H9 (cell line): ENCODE measurements at regions not wholly inside any gene's neighbourhood (a gene's known extent, or its start where the extent isn't known, plus 50 kb on each side); places are given as distances from the start of the nearest gene placed in this dataset.

ENCODE experiments used
- DNase-seq: peaks from one replicate; pipeline ENCODE4 v3.0.0-alpha.2; 2017
- H2AFZ ChIP-seq: one replicate; pipeline ENCODE4 v1.6.1; 2013; ENCODE audit warnings: mild to moderate bottlenecking, low read length, control low read depth, moderate library complexity
- H2AK5ac ChIP-seq: 2 replicates; pipeline ENCODE4 v1.6.1; 2013; ENCODE audit warnings: low read length, control low read depth, mixed read lengths; ENCODE audit not compliant: insufficient read length
- H2BK120ac ChIP-seq: one replicate; pipeline ENCODE4 v1.6.1; 2013; ENCODE audit warnings: low read depth, mild to moderate bottlenecking, low read length, control low read depth, inconsistent platforms; ENCODE audit not compliant: poor library complexity, severe bottlenecking
- H2BK12ac ChIP-seq: 2 replicates; pipeline ENCODE4 v1.6.1; 2013; ENCODE audit warnings: low read length, control low read depth, mixed read lengths, low read depth; ENCODE audit not compliant: insufficient read length
- H2BK15ac ChIP-seq: 2 replicates; pipeline ENCODE4 v1.6.1; 2013; ENCODE audit warnings: low read depth, low read length, control low read depth
- H2BK20ac ChIP-seq: one replicate; pipeline ENCODE4 v1.6.1; 2013; ENCODE audit warnings: low read depth, mild to moderate bottlenecking, low read length, control low read depth, inconsistent platforms; ENCODE audit not compliant: poor library complexity, severe bottlenecking
- H2BK5ac ChIP-seq: 2 replicates; pipeline ENCODE4 v1.6.1; 2013; ENCODE audit warnings: low read length, control low read depth, mixed read lengths; ENCODE audit not compliant: insufficient read length
- H3K14ac ChIP-seq: 2 replicates; pipeline ENCODE4 v1.6.1; 2013; ENCODE audit warnings: low read length, control low read depth; ENCODE audit not compliant: insufficient read depth
- H3K18ac ChIP-seq: 2 replicates; pipeline ENCODE4 v1.6.1; 2013; ENCODE audit warnings: low read depth, mild to moderate bottlenecking, mixed read lengths, low read length, control low read depth; ENCODE audit not compliant: insufficient read length
- H3K23ac ChIP-seq: 2 replicates; pipeline ENCODE4 v1.6.1; 2013; ENCODE audit warnings: low read length, control low read depth, mixed read lengths, low read depth; ENCODE audit not compliant: insufficient read length
- H3K23me2 ChIP-seq: 2 replicates; pipeline ENCODE4 v1.6.1; 2013; ENCODE audit warnings: low read depth, mild to moderate bottlenecking, mixed read lengths, low read length, control low read depth; ENCODE audit not compliant: insufficient read length, poor library complexity, severe bottlenecking
- H3K27ac ChIP-seq: 2 replicates; pipeline ENCODE4 v1.5.1; 2013; ENCODE audit warnings: low read length, control low read depth, mixed read lengths, low read depth; ENCODE audit not compliant: insufficient read length
- H3K27me3 ChIP-seq: 2 replicates; pipeline ENCODE4 v1.6.1; 2013; ENCODE audit warnings: low read length, control low read depth, inconsistent platforms; ENCODE audit not compliant: insufficient read depth
- H3K4ac ChIP-seq: 2 replicates; pipeline ENCODE4 v1.6.1; 2013; ENCODE audit warnings: low read depth, mild to moderate bottlenecking, control low read depth, inconsistent platforms, low read length, moderate library complexity
- H3K4me1 ChIP-seq: 2 replicates; pipeline ENCODE4 v1.6.1; 2013; ENCODE audit warnings: low read length, control low read depth, inconsistent platforms; ENCODE audit not compliant: insufficient read depth
- H3K4me2 ChIP-seq: 2 replicates; pipeline ENCODE4 v1.6.1; 2013; ENCODE audit warnings: low read length, control low read depth, mixed read lengths; ENCODE audit not compliant: insufficient read length, insufficient read depth
- H3K56ac ChIP-seq: 2 replicates; pipeline ENCODE4 v1.6.1; 2013; ENCODE audit warnings: low read depth, mild to moderate bottlenecking, mixed read lengths, low read length, control low read depth; ENCODE audit not compliant: insufficient read length
- H3K79me1 ChIP-seq: 2 replicates; pipeline ENCODE4 v1.6.1; 2013; ENCODE audit warnings: low read depth, mild to moderate bottlenecking, moderate library complexity, low read length, control low read depth, inconsistent platforms; ENCODE audit not compliant: insufficient read depth, poor library complexity, severe bottlenecking
- H3K79me2 ChIP-seq: 2 replicates; pipeline ENCODE4 v1.6.1; 2013; ENCODE audit warnings: low read length, control low read depth, inconsistent platforms; ENCODE audit not compliant: insufficient read depth
- H3K9ac ChIP-seq: 2 replicates; pipeline ENCODE4 v1.6.1; 2013; ENCODE audit warnings: low read length, control low read depth, mixed read lengths; ENCODE audit not compliant: insufficient read length; ENCODE audit errors: extremely low read depth
- H3K9me3 ChIP-seq: one replicate; pipeline ENCODE4 v1.6.1; 2013; ENCODE audit warnings: low read depth, low read length, inconsistent platforms; ENCODE audit not compliant: control insufficient read depth
- H3T11ph ChIP-seq: one replicate; pipeline ENCODE4 v1.6.1; 2013; ENCODE audit warnings: mild to moderate bottlenecking, low read length, control low read depth, inconsistent platforms
- H4K20me1 ChIP-seq: one replicate; pipeline ENCODE4 v1.6.1; 2013; ENCODE audit not compliant: control insufficient read depth, insufficient read length, insufficient read depth
- H4K5ac ChIP-seq: 2 replicates; pipeline ENCODE4 v1.6.1; 2013; ENCODE audit warnings: low read depth, mild to moderate bottlenecking, mixed read lengths, low read length, control low read depth; ENCODE audit not compliant: insufficient read length
- H4K8ac ChIP-seq: replicated peaks from 2 replicates; pipeline ENCODE4 v1.6.1; 2013; ENCODE audit warnings: low read length, control low read depth, mixed read lengths, low read depth; ENCODE audit not compliant: insufficient read length
- H4K91ac ChIP-seq: 2 replicates; pipeline ENCODE4 v1.6.1; 2013; ENCODE audit warnings: low read depth, mild to moderate bottlenecking, moderate library complexity, mixed read lengths, low read length, control low read depth; ENCODE audit not compliant: insufficient read length
- H3K27ac Mint-ChIP-seq, 3 experiments: 2 replicates in 2 of 3; 3 replicates in 1 of 3; pipeline ENCODE4 v1.8.0; 2020 to 2021; ENCODE audit warnings: mixed read lengths in 3 of 3, mild to moderate bottlenecking in 1 of 3, moderate library complexity in 1 of 3
- H3K27me3 Mint-ChIP-seq: 2 replicates; pipeline ENCODE4 v1.8.0; 2021; ENCODE audit warnings: low read depth, mild to moderate bottlenecking, moderate library complexity, mixed read lengths
- H3K36me3 Mint-ChIP-seq, 3 experiments: 2 replicates in 2 of 3; 3 replicates in 1 of 3; pipeline ENCODE4 v1.8.0; 2020 to 2021; ENCODE audit warnings: low read depth in 3 of 3, mixed read lengths in 3 of 3; ENCODE audit not compliant: insufficient read depth in 1 of 3
- H3K4me1 Mint-ChIP-seq, 2 experiments: 2 replicates each; pipeline ENCODE4 v1.8.0; 2020; ENCODE audit warnings: mixed read lengths in 2 of 2
- H3K4me3 Mint-ChIP-seq, 2 experiments: 2 replicates in 1 of 2; 3 replicates in 1 of 2; pipeline ENCODE4 v1.8.0; 2020 to 2021; ENCODE audit warnings: mild to moderate bottlenecking in 2 of 2, mixed read lengths in 2 of 2, moderate library complexity in 1 of 2
- H3K9me3 Mint-ChIP-seq, 2 experiments: 2 replicates in 1 of 2; 3 replicates in 1 of 2; pipeline ENCODE4 v1.8.0; 2020; ENCODE audit warnings: mild to moderate bottlenecking in 2 of 2, mixed read lengths in 2 of 2, moderate library complexity in 1 of 2
- TF ChIP-seq, protein P1 (sequence below): fragments of 200-600 bp; sonication (generic); conservative IDR thresholded peaks from 3 replicates; pipeline ENCODE4 v1.8.0; 2021; ENCODE audit warnings: antibody characterized with exemption, mild to moderate bottlenecking

DNA sequence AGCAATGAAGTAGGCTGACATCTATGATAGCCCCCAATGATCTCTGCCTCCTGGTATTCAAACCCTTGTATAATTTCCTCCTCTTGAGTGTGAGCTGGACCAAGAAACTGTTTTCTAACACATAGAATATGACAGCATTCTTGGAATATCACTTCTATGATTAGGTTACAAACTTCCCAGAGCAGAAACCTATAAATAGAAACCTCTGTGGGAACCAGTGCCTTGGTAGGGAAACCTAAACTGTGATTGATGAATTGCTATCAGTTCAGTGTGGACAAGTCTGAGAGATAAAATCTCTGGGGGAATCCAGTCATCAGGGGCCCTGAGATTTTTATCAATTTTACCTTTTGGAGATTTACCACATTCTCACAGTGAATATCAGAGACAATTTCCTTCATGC, 756.5 kb upstream of the AGA start:
- H3K23ac ChIP-seq: no peak overlapping the region
- H3K27me3 ChIP-seq: no peaks in the 10 kb centered on the region
- no peaks in the 10 kb centered on the region for H3K79me2 ChIP-seq
- no peak overlapping the region for H4K5ac ChIP-seq
- no peak overlapping the region for H2AFZ ChIP-seq
- H3T11ph ChIP-seq: no peak overlapping the region
- H3K4me3 Mint-ChIP-seq: no peak overlapping the region
- H2BK15ac ChIP-seq: no peak overlapping the region
- no peak overlapping the region for H4K8ac ChIP-seq
- no peak overlapping the region for H3K27ac Mint-ChIP-seq
- no peaks in the 10 kb centered on the region for H3K79me1 ChIP-seq
- H3K9me3 Mint-ChIP-seq: peaks cover 0 to 16% of the 10 kb centered on the region in 2 experiments; a peak in 3 of 5 replicates
- no peak overlapping the region for H3K4ac ChIP-seq
- H3K14ac ChIP-seq: no peak overlapping the region
- no peaks in the 10 kb centered on the region for H3K27me3 Mint-ChIP-seq
- no peaks in the 10 kb centered on the region for H3K4me1 ChIP-seq
- H2BK5ac ChIP-seq: no peak overlapping the region
- H3K18ac ChIP-seq: no peak overlapping the region
- no peak overlapping the region for H3K9ac ChIP-seq
- no peak overlapping the region for H2AK5ac ChIP-seq
- no peak overlapping the region for H3K4me2 ChIP-seq
- no peaks in the 10 kb centered on the region for H4K20me1 ChIP-seq
- peaks cover 2 to 10% (median 3%) of the 10 kb centered on the region in 3 experiments; a peak in 4 of 7 replicates for H3K36me3 Mint-ChIP-seq
- H3K23me2 ChIP-seq: no peaks in the 10 kb centered on the region
- no peak overlapping the region for H2BK120ac ChIP-seq
- no peak overlapping the region for H3K56ac ChIP-seq
- H3K27ac ChIP-seq: no peak overlapping the region
- TF ChIP-seq, protein P1, sequence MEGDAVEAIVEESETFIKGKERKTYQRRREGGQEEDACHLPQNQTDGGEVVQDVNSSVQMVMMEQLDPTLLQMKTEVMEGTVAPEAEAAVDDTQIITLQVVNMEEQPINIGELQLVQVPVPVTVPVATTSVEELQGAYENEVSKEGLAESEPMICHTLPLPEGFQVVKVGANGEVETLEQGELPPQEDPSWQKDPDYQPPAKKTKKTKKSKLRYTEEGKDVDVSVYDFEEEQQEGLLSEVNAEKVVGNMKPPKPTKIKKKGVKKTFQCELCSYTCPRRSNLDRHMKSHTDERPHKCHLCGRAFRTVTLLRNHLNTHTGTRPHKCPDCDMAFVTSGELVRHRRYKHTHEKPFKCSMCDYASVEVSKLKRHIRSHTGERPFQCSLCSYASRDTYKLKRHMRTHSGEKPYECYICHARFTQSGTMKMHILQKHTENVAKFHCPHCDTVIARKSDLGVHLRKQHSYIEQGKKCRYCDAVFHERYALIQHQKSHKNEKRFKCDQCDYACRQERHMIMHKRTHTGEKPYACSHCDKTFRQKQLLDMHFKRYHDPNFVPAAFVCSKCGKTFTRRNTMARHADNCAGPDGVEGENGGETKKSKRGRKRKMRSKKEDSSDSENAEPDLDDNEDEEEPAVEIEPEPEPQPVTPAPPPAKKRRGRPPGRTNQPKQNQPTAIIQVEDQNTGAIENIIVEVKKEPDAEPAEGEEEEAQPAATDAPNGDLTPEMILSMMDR: no peak
- H3K4me1 Mint-ChIP-seq: no peaks in the 10 kb centered on the region
- no peaks in the 10 kb centered on the region for H3K9me3 ChIP-seq
- DNase-seq: no peak
- no peak overlapping the region for H2BK12ac ChIP-seq
- no peak overlapping the region for H2BK20ac ChIP-seq
- no peak overlapping the region for H4K91ac ChIP-seq
